HEK293T (cell line): ENCODE measurements at regions not wholly inside any gene's neighbourhood (a gene's known extent, or its start where the extent isn't known, plus 50 kb on each side); places are given as distances from the start of the nearest gene placed in this dataset.

ENCODE experiments used
- FOXA1 ChIP-seq: fragments of 450-650 bp; IDR thresholded peaks from 2 replicates; pipeline ENCODE4 v1.6.1; 2016; ENCODE audit warnings: mild to moderate bottlenecking
- FOXM1 ChIP-seq: fragments of 450-650 bp; IDR thresholded peaks from 2 replicates; pipeline ENCODE4 v1.6.1; 2017; ENCODE audit warnings: mild to moderate bottlenecking, borderline replicate concordance
- L3MBTL2 ChIP-seq: fragments of 450-650 bp; conservative IDR thresholded peaks from 2 replicates; pipeline ENCODE4 v1.6.1; 2016; ENCODE audit warnings: mild to moderate bottlenecking
- NFRKB ChIP-seq: fragments of 450-650 bp; IDR thresholded peaks from 2 replicates; pipeline ENCODE4 v1.6.1; 2016; ENCODE audit warnings: mild to moderate bottlenecking, moderate library complexity
- SP1 ChIP-seq: fragments of 450-650 bp; IDR thresholded peaks from 2 replicates; pipeline ENCODE4 v1.6.1; 2017
- SUZ12 ChIP-seq: fragments of 450-650 bp; IDR thresholded peaks from 2 replicates; pipeline ENCODE4 v1.6.1; 2016; ENCODE audit warnings: mild to moderate bottlenecking
- TARDBP ChIP-seq: fragments of 450-650 bp; IDR thresholded peaks from 2 replicates; pipeline ENCODE4 v1.6.1; 2016

DNA sequence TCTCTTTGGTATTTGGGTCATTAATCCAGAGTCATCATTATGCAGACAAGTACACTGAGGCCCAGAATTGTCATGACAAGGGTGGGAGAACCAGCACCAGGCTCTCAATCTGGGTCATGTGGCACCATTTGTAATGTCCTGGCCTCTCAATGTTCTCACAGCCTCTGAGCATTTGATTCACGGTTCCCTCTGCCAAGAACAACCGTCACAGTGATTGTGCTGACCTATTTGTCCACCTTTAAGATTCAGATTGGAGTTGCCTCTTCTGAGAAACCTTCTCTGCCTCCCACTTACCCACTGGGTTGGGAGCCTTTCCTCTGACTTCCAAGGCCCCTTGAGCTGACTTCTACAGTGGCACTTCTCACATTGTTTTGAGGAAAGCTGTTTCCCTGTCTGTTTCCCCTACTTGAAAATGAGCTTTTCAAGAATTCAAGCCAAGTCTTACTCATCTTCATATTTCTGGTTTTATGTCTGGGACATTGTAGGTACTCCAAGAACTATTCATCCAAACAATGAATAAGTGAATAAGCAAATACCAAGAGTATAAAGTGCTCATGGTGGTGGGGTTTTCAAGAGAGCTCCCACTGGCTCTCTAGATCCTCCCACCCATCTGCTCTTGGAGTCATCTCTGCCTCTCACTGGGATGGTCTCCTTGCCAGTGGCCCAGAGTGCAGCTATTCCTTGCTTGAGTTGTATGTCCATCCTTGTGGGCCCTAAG is 126.4 kb upstream of the E2F8 start:
- no peak for TF ChIP-seq L3MBTL2
- TF ChIP-seq TARDBP: no peak
- TF ChIP-seq FOXA1: no peak
- TF ChIP-seq NFRKB: no peak
- no peak for TF ChIP-seq SP1
- no peak for TF ChIP-seq FOXM1
- no peak for TF ChIP-seq SUZ12
